NCI-H146 treated with DMSO at 0.1 percent for 48 hours (cell line): ENCODE measurements at regions not wholly inside any gene's neighbourhood (a gene's known extent, or its start where the extent isn't known, plus 50 kb on each side); places are given as distances from the start of the nearest gene placed in this dataset.
"Not testable (repeated sequence)": the region's sequence is repeated elsewhere in the genome, so short reads cannot be mapped to it uniquely, and the experiment has no call there.

Experiments used
- DNase-seq: peaks from one replicate; lab custom pipeline; 2025; ENCODE audit not compliant: unreplicated experiment; lab: John Stamatoyannopoulos, UW

DNA sequence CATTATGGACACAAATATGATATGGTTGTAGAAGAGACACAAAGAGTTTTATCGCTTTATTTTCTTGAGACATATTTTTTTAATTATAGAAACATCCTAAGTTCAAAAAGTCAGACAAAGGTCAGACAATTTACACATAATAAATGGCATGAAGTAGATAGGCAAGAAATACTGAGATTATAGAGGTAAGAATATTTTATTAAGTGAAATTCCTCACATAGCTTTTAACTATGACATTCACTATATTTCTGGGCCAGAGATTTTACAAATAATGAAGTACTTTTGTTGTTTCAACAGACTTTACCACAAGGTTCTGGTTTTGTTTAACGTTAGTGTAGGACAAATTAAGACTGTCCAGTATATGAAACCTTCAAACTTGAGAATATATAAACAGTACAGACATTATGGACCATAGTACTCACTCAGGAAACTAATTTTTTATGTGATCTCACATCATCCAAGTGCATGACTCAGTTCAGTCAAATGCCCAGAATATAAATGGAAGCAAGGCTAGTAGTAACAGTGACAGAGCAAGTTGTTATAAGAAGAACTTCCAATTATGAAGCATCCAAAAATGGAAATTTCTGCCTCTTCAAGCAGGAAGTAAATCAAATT, 394.8 kb downstream of the KCNJ2 start:
- DNase-seq = no peak

DNA sequence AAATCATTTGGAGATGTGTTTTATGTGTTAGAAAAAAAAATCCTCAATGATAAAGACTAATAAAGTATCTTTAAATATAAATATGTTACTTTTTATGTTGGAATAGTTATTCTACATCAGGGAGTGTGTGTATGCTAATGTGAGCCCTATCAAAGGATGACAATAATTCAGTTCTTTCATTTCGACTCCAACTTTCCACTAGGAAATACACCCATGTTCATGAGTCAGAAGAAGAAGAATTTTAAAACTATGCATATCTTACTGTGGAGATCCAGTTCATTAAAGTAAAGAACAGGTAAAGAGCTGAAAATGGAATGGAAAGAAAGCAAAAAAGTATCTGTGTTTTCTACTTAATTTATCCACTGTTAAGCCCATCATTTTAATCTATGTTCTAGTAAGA, 399.8 kb downstream of the KCNJ2 start:
- DNase-seq = no peak

DNA sequence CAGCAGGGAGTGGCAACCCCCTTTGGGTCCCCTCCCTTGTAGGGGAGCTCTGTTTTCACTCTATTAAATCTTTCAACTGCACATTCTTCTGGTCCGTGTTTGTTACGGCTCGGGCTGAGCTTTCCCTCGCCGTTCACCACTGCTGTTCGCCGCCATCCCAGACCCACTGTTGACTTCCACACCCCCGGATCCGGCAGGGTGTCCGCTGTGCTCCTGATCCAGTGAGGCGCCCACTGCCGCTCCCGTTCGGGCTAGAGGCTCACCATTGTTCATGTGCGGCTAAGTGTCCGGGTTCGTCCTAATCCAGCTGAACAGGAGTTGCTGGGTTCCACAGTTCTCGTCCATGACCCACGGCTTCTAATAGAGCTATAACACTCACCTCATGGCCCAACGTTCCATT, 408.1 kb downstream of the KCNJ2 start:
- no peak for DNase-seq

DNA sequence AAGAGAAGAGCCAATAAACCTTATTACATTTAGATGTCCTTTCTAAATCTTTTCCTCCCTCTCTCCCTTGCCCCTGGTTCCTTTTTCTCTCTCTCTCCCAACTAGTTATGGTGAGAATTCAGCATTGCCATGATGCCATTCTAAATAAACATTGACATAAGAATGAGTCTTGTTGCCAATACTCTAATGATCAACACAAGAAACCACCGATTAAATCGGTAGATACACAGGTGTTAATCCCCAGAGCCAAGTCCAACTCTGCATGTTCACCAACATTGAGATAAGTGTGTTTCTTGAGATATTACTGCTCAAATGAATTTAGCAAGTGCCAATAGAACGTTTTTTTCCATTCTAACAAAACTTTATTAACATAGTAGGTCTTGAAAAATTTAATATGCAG, 412.1 kb downstream of the KCNJ2 start:
- no peak for DNase-seq

DNA sequence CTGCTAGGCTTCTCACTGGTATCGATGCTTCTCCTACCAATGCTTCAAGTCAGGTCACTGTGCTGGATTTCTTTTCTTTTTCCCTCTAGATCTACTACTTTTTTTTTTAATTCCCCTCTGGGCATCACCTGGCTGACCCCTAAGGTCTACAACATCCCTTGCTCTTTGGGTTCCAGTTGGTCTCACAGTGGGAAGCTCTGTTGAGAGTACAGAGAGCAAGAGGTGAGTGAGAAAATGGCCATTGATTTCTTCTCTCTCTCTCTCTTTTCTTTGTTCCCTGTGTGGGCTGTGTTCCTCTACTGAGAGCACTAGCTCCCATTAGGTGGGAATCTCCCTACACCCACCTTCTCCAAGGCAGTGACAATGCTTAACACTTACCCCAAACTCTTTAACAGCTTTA, 413.4 kb downstream of the KCNJ2 start:
- peak; percentile 49 for DNase-seq

DNA sequence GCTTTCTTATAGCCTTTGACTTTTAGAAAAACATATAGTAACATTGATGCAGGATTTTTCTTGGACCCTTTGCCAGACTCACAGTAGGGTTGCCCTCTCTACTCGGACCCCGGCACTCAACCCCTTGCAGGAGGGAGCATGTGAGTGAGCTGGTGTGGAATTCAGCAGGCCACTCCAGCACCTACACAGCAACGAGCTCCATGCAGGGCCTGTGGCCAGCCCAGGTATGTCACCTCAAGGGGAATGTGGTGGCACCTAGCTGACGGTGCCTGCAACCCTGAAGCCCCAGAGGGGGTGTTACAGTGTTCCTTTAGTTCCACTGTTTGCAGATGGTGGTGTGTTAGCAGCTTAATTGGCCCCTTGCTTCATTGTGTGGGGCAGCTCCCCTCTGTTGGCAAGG, 414.9 kb downstream of the KCNJ2 start:
- no peak for DNase-seq

DNA sequence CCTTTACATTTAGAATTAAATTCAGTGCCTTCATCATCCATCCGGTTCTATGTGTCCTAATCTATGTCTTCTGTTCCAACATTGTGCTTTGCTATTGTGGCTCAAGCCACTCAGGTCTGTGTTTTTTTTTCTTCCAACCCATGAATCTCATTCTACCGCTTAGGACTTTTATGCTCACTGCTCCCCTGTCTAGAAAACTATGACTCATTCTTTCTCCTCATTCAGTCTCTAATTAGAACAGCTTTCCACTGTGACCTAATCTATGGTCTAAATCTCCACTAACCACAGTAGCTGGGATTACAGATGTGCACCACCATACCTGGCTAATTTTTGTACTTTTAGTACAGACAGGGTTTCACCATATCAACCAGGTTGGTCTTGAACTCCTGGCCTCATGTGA, 418.7 kb downstream of the KCNJ2 start:
- DNase-seq = no peak

DNA sequence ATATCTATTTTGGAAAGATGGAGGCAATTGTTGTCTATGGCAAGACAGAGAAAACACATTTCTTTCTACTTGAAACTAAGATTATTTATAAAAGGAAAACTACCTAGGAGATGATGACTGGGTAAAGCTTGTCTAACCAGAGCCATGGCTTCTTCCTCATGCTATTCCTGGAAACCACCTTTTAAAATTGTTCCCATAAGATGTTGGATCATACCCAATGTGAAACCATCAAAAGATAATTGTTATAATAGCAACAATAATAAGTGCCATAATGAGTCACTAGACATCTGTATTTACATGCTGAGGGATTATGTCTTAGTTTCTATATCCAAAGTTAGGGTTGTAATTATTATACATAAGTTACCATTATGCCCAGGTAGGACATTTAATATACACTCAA, 428.4 kb downstream of the KCNJ2 start:
- DNase-seq = no peak

DNA sequence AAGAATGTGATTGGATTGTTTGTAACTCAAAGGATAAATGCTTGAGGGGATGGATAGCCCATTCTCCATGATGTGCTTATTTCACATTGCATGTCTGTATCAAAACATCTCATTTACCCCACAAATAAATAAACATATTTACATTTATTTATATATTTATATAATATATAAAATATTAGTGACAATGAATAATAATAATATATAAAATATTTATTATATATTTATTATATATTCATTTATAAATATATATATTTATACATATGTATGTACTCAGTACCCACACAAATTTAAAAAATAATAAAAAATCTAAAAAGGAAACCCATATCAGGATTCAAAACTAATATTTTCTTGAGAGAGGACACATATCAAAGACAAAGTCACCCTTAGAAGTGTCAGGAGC, 429.9 kb downstream of the KCNJ2 start:
- no peak for DNase-seq

DNA sequence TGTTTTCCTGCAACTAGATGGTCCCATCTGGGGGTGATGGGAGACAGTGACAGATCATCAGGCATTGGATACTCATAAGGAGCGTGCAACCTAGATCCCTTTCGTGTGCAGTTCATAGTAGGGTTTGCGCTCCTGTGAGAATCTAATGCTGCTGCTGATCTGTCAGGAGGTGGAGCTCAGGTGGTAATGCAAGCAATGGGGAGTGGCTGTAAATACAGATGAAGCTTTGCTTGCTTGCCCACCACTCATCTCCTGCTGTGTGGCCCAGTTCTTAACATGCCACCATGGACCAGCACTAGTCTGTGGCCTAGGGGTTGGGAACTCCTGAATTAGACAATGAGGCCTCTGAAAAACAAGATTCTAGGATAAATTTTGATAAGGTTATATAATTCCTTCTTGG, 430.6 kb downstream of the KCNJ2 start:
- DNase-seq = not testable (repeated sequence)

DNA sequence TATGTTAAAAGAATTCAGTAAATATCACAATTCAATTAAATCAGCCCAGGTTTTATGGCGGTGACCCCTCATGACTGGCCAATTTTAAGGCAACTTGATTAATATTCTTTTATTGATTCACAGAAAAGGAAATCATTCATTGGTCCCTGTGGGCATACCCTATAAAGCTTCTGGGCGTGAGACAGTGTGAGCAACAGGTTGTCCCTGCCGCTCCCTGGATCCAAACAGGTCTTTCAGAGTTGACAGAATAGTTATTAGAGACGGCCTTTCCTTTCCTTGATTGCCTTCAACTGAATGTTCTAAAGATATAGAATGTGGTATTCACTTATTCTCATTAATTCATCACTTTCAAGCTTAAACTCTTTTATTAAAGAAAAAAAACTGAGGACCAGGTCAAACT, 433.9 kb downstream of the KCNJ2 start:
- no peak for DNase-seq

DNA sequence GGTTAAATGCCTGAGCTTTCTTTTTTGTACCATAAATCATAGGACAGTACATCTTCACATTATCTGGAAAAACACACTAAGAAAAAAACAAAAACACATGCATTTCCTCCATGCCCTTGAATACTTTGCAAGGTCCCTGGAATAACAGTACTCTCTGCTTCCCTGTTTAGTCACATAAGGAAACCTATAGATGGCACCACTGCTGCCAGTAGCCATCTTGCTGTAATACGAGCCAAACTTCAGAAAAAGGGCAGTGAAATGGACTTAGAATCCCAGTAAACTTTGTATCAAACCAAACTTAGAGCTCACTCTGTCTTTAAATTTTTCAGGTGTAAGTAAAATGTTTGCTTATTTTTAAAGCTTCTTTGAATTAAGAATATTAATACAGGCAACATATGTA, 435.5 kb downstream of the KCNJ2 start:
- no peak for DNase-seq

DNA sequence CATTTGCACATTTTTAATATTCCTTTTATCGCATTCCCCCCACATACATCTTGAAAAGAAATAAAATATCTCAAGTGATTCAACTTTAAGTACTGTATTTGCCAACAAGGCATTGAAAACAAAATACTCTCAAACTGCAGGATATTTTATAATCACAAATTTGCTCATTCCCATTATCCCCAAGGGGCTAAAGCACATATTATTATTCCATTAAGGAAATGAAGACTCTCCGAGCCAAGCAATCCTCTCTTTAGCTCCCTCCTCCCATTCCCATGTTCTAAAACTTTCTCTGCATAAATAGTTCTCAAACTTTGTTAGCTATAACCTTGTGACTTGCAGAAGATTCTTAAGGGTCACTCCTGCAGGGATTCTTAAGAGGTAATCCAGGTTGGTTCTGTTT, 436.8 kb downstream of the KCNJ2 start:
- DNase-seq = no peak

DNA sequence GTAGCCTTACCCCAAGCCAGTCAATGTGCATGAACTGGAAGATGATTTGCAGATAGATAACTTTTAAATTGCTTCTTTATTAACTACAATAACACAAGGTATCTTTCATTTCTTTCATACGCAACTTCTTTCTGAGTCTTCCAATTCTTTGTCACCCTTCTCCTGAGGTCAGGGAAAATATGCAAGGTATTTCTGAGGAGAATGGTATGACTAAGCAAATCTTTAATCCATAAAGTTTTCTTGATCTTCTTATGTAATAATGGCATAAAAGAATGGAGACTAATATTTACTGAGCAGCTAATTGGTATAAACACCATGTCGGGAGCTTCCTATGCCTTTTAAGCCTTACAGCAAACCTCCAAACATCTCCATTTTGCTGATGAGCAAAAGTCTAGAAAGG, 438.9 kb downstream of the KCNJ2 start:
- no peak for DNase-seq

DNA sequence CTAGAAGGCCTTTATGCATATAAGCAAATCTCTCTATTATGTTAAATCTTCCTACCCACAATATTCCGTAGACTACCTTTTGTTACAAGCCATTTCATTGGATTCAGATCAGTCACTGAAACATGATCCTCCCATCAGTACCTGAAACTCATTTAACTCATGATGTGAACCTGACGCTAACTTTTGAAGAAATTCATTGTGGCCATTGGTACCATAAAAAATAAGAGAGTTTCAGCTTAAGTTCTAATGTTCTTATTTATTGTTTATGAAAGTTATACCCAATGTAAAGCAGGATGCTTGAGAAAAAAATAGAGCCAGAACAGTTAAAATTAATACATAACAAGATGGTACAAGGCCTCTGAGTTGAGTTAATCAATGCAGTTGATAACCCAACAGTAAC, 439.6 kb downstream of the KCNJ2 start:
- no peak for DNase-seq

DNA sequence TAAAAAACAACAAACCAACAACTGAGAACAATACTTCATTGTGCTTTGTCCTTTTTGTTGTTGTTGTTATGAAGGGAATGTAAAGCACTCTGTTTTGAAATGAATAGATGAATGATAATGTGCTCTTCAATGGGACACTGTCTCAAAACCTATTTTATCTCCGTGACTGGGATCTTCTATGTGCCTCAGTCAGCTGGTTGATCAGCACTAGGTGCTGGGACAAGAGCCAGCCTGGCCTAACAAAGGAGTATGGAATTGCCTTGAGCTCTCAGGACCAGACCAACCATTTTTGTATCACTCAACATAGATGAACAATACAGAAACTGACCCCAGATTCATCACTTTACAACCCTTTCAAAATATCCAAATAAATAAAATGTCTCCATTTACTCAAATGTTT, 440.2 kb downstream of the KCNJ2 start:
- DNase-seq = no peak

DNA sequence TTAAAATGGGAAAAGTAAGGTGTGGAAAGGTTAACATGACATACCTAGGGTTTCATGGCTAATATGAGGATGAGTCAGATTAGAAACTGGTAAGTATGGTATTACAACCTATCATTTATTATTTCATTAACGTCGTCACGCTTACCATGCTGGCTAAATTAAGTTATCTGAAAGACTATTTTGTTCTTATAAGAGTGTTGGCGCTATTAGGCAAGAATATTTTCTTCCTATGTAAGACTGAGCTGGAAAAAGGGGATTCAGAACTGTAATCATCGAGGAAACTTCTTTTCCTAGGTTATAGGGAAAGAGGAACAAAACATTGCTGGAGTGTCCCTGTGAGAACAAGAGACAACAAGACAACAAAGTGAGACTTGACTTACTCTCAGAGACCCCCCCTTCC, 440.8 kb downstream of the KCNJ2 start:
- no peak for DNase-seq

DNA sequence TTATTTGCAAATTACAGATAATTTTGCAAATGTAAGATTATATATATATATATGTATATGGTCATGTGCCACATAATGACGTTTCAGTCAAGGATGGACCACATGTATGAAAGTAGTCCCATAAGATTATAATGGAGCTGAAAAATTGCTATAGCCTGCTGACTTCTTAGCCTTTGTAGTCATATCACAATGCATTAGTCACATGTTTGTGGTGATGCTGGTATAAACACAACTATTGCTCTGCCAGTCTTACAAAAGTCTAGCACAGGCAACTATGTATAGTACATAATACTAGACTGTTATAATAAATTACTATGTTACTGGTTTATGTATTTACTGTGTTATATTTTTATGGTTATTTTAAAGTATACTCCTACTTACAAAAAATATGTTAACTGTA, 444.3 kb downstream of the KCNJ2 start:
- DNase-seq = no peak

DNA sequence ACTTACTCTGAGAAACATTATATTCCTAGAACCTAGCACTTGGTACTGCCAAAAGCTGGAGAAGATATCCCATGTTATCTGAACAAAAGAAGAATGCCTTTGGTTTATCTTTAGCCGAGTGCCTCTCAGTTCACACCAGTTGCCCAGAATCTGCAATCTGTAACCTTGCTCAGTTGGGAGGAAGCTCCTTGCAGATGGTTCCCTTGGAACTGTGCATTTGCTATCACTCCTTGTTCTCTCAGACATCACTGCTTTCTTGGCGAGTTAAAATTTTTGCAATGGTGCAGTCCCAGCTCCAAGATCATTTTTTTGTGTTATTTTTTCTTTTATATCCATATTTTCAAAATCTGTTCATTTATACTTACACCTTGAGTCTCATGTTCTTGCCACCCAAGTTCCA, 446.5 kb downstream of the KCNJ2 start:
- no peak for DNase-seq

DNA sequence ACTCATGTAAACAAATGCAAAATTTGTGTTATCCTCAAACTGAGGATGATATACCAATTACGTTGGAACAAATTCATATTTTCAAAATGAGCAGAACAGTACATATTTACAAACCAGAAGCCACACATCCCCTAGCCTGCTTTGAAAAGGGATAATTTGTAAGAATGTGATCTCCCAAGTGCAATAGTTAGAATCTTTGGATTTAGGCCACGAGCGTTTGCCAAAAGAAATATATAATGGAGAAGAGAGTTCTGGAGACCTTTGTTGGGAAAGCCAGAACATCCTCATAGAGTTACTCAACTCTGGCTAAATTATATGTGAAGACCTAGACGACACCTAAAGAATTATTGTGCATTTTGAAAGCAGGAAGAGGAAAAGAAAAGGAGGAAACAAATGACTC, 449.3 kb downstream of the KCNJ2 start:
- no peak for DNase-seq

DNA sequence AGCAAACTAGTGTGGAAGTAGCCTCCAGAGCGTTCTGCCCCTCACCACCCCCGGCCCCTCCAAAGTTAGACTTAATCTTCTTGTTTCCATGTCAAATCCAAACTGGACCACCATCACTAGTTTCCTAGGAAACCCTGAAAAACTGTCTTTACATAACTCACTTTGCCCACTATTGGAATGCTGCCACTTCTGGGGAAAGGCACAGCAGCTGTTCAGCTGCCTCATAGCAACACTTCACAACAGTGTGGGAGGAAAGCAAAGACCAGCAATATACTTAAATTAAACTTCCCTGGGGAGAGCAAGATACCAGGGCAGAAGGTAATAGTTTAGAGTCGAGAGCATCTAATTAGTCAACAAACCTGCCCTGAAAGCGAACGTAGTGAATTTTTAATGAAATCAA, 452.2 kb downstream of the KCNJ2 start:
- no peak for DNase-seq

DNA sequence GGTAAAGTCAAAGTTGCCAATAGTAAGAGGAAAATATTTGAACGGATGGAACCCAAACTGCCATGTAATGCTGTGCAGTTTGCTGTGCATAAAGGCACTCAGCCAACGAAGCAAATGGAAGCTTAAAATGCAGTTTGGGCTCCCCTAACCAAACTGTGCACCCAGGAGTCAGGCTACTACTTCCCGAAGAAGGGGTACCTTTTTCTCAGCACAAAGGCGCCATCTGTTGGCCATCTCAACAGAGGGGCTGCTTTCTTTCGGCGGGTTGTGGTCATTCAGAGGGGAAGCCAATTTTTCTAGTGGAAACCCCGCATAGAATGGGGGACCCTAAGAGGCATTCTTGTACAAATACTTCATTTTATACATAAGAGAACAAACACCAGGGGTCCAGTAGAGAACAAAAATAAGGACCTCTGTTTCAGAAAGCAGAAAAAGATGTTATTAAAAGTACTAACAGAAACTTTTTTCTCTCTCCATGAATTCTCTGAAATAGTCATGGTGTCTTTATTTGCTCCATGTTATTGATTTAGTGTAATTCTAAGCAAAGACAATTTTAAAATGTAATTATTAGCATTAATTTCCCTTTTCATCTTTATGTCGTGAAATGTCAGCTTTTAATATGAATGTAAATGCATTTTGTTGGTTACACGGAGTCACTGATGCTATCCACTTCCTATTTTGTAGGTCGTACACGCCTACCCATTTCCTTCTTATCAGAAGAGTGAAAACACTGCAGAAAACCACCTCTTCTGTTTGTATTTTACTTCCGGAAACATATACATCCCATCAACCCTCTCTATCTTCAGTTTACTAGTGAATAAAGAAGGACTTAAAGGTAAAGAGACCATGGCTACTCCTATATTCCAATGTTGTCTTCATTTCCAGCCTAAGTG, 453.3 kb downstream of the KCNJ2 start:
- DNase-seq = no peak

DNA sequence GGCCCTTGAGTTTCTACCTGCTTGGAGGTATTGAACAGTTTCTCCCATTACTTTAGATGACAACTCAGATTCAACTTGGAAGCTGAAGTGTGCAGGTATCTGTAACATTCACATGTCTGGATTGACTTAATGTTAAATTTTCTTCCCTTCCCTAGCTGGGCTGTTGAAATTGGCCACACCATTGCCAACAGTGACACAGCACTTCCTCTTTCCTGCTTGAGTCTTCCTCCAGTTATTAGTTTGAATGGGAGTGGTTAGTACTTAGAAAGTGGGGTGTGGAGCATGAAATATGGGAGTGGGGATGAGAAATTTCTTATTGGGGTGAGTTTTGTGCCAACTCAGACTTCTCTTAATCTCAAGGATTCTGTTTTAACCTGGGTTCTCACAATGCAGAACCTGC, 454.9 kb downstream of the KCNJ2 start:
- no peak for DNase-seq
